ENCODE measurements at regions not wholly inside any gene's neighbourhood (a gene's known extent, or its start where the extent isn't known, plus 50 kb on each side); places are given as distances from the start of the nearest gene placed in this dataset.
"Not testable (repeated sequence)": the region's sequence is repeated elsewhere in the genome, so short reads cannot be mapped to it uniquely, and the experiment has no call there.

GRCh38 chr1:80214888-80215540 lies 1208.5 kb upstream of the ADGRL4 start:
- DNase-seq, result no peak

- no peak for DNase-seq
These were observed 1206.4 kb upstream of the ADGRL4 start for GRCh38 chr1:80212948-80213347.

- no peak for DNase-seq
These were observed 1205.3 kb upstream of the ADGRL4 start for GRCh38 chr1:80211691-80212380.

- DNase-seq, result no peak
These were observed 1195.6 kb upstream of the ADGRL4 start for GRCh38 chr1:80202118-80202517.

- no peak for DNase-seq
These were observed 1187.7 kb upstream of the ADGRL4 start for GRCh38 chr1:80194221-80194620.

- no peak for DNase-seq
These were observed 1174.9 kb upstream of the ADGRL4 start for GRCh38 chr1:80181418-80181817.

GRCh38 chr1:80171631-80172030 lies 1165.1 kb upstream of the ADGRL4 start:
- DNase-seq, result no peak

GRCh38 chr1:80170811-80171485 lies 1164.4 kb upstream of the ADGRL4 start:
- no peak for DNase-seq

GRCh38 chr1:80164150-80164549 lies 1157.6 kb upstream of the ADGRL4 start:
- no peak for DNase-seq

- no peak for DNase-seq
These were observed 1157.2 kb upstream of the ADGRL4 start for GRCh38 chr1:80163686-80164085.

GRCh38 chr1:80158771-80159170 lies 1152.2 kb upstream of the ADGRL4 start:
- DNase-seq, result no peak

GRCh38 chr1:80158266-80158665 lies 1151.7 kb upstream of the ADGRL4 start:
- no peak for DNase-seq

- DNase-seq, result no peak
These were observed 1148.8 kb upstream of the ADGRL4 start for GRCh38 chr1:80155371-80155770.

- DNase-seq, result no peak
These were observed 1147.6 kb upstream of the ADGRL4 start for GRCh38 chr1:80154176-80154575.

- no peak for DNase-seq
These were observed 1147.2 kb upstream of the ADGRL4 start for GRCh38 chr1:80153762-80154161.

GRCh38 chr1:80143361-80143760 lies 1136.8 kb upstream of the ADGRL4 start:
- DNase-seq, result no peak

- not testable (repeated sequence) for DNase-seq
These were observed 1131.5 kb upstream of the ADGRL4 start for GRCh38 chr1:80137946-80138602.

GRCh38 chr1:80113168-80114038 lies 1106.9 kb upstream of the ADGRL4 start:
- DNase-seq, result no peak

GRCh38 chr1:80101159-80101558 lies 1094.6 kb upstream of the ADGRL4 start:
- no peak for DNase-seq

GRCh38 chr1:80099713-80100112 lies 1093.2 kb upstream of the ADGRL4 start:
- no peak for DNase-seq

GRCh38 chr1:80085067-80085466 lies 1078.5 kb upstream of the ADGRL4 start:
- DNase-seq, result no peak

- DNase-seq, result no peak
These were observed 1077.4 kb upstream of the ADGRL4 start for GRCh38 chr1:80083892-80084291.

- no peak for DNase-seq
These were observed 1069.9 kb upstream of the ADGRL4 start for GRCh38 chr1:80076469-80076868.

All from activated T-cell treated with anti-CD3 and anti-CD28 coated beads, Interleukin-2, amount 50 U/mL, for 48 hours (primary cell).